ENCODE measurements at regions not wholly inside any gene's neighbourhood (a gene's known extent, or its start where the extent isn't known, plus 50 kb on each side); places are given as distances from the start of the nearest gene placed in this dataset.

DNA sequence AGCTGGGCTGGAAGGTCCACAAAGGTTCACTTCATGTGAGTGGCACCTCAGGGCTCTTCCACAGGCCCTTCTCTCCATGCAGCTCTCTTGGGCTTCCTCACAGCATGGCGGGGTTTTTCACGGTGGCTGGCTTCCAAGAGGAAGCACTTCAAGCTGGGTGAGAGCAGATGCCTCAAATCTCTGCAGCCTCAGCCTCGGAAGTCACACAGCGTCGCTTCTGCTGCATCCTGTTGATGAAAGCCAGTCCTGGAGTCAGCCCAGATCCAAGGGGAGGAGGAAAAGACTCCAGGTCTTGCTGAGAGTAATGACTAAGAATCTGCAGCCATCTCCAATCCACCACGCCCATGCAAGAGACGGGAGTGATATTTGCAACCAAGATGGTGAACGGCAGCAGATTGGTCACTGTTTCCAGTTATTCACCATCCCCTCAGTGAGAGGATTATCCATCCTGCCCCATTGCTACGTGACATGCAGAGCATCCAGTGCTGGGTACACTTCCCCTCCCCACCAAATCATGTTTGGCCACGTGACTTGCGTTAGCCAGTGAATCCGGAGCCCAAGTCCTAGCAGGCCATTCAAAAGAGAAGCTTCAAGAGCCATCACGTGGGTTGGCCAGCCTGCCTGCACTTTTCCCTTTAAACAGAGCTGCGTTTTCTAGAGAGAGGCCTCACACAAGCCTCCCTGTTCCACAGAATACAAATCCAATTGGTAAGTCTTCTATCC is 173.9 kb downstream of the C9orf50 start:
- BruUV-seq (replicated peaks), result no TSS peak
- WGBS, 2 experiments (ENCODE audit: extremely low coverage in 2 of 2, insufficient read length in 1 of 2), result 80% methylated on average over 7 of the region's 14 CpGs; no CpG with 5 or more reads in 1 of the 2 experiments

More for the DNA sequence above, 173.9 kb downstream of the C9orf50 start:
- Histone ChIP-seq H3K4me1 (ENCODE audit: control insufficient read depth, insufficient read depth, low read length) (peaks cover 2% of the 10 kb centered on the region; the same call in 1 of the 2 replicates), H2AFZ (replicated peaks; ENCODE audit: low read length, poor library complexity) (no peak overlapping the region), H3K9ac (ENCODE audit: low read depth, low read length) (no peak overlapping the region), H3K36me3 (ENCODE audit: control insufficient read depth, insufficient read depth, low read length) (no peaks in the 10 kb centered on the region), H2BK15ac (ENCODE audit: low read depth, low read length) (no peak overlapping the region), H2BK5ac (ENCODE audit: low read depth, low read length, poor library complexity, severe bottlenecking) (no peak overlapping the region), H2AK9ac (replicated peaks; ENCODE audit: low read depth, low read length, poor library complexity) (no peak overlapping the region), H3K14ac (replicated peaks; ENCODE audit: low read depth, low read length) (no peak overlapping the region), H3K9me1 (ENCODE audit: insufficient read depth, low read length) (no peaks in the 10 kb centered on the region), H4K8ac (ENCODE audit: low read depth in 2 of 2, low read length in 2 of 2) (no peak overlapping the region), H2BK120ac (ENCODE audit: low read depth, low read length) (no peak overlapping the region), H3K23ac (ENCODE audit: low read depth, low read length) (no peak overlapping the region), H4K20me1 (ENCODE audit: insufficient read depth, low read length) (no peaks in the 10 kb centered on the region), H2BK20ac (ENCODE audit: low read depth, low read length) (no peak overlapping the region), H3K4me2 (ENCODE audit: low read depth, low read length) (no peak overlapping the region), H2AK5ac (ENCODE audit: low read depth, low read length) (no peak overlapping the region), H3K4ac (ENCODE audit: low read depth, low read length) (no peak overlapping the region), H4K91ac (ENCODE audit: insufficient read depth, low read depth, low read length) (no peak overlapping the region), H3K18ac (ENCODE audit: low read depth, low read length) (no peak overlapping the region), H3K79me1 (ENCODE audit: low read depth in 1 of 2, low read length in 2 of 2) (no peaks in the 10 kb centered on the region), H4K5ac (ENCODE audit: low read depth, low read length) (no peak overlapping the region), H3K9me3 (ENCODE audit: control insufficient read depth, insufficient read depth, low read length) (no peaks in the 10 kb centered on the region), H3K27ac (ENCODE audit: insufficient read depth, low read length) (no peak overlapping the region), H3K56ac (ENCODE audit: extremely low read depth, insufficient read depth, low read length) (no peak overlapping the region), H3K27me3 (ENCODE audit: control insufficient read depth, insufficient read depth, low read length) (peaks cover 2% of the 10 kb centered on the region; the same call in 1 of the 2 replicates), H3K4me3 (ENCODE audit: insufficient read depth, low read depth, low read length) (no peak overlapping the region)
- ATAC-seq (ENCODE audit: low read depth) (no peak), DNase-seq (no peak)
- ChIA-PET POLR2A (ENCODE audit: unreplicated experiment) (no interaction called here), CTCF (no interaction called here)
- in situ Hi-C loops (cut with MboI; ENCODE audit: low sequenced_read_pairs), result no loop called here
- dilution Hi-C loops (cut with HindIII; ENCODE audit: low sequenced_read_pairs, unreplicated experiment), result no loop called here
- TF ChIP-seq MXI1 (IDR thresholded peaks at IDR 0.05; ENCODE audit: borderline replicate concordance, low read depth, low read length) (no peak), RFX5 (IDR thresholded peaks at IDR 0.05; ENCODE audit: low read depth, low read length) (no peak), MAFK (IDR thresholded peaks at IDR 0.05; ENCODE audit: low read depth, low read length) (no peak), RCOR1 (IDR thresholded peaks at IDR 0.05; ENCODE audit: insufficient replicate concordance, low read length) (no peak), SMC3 (IDR thresholded peaks at IDR 0.05; ENCODE audit: low read depth, low read length) (no peak), MAZ (IDR thresholded peaks at IDR 0.05; ENCODE audit: borderline replicate concordance, low read depth, low read length) (no peak), BHLHE40 (IDR thresholded peaks at IDR 0.05; ENCODE audit: low read depth, low read length) (no peak), RAD21 (IDR thresholded peaks at IDR 0.05; ENCODE audit: low read length) (no peak)
- TF ChIP-seq, protein P1, sequence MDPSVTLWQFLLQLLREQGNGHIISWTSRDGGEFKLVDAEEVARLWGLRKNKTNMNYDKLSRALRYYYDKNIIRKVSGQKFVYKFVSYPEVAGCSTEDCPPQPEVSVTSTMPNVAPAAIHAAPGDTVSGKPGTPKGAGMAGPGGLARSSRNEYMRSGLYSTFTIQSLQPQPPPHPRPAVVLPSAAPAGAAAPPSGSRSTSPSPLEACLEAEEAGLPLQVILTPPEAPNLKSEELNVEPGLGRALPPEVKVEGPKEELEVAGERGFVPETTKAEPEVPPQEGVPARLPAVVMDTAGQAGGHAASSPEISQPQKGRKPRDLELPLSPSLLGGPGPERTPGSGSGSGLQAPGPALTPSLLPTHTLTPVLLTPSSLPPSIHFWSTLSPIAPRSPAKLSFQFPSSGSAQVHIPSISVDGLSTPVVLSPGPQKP (IDR thresholded peaks at IDR 0.05; ENCODE audit: borderline replicate concordance, low read depth, low read length), result no peak
- TF ChIP-seq, protein P2, sequence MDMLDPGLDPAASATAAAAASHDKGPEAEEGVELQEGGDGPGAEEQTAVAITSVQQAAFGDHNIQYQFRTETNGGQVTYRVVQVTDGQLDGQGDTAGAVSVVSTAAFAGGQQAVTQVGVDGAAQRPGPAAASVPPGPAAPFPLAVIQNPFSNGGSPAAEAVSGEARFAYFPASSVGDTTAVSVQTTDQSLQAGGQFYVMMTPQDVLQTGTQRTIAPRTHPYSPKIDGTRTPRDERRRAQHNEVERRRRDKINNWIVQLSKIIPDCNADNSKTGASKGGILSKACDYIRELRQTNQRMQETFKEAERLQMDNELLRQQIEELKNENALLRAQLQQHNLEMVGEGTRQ (IDR thresholded peaks at IDR 0.05; ENCODE audit: low read depth, low read length), result no peak
- TF ChIP-seq, protein P3, sequence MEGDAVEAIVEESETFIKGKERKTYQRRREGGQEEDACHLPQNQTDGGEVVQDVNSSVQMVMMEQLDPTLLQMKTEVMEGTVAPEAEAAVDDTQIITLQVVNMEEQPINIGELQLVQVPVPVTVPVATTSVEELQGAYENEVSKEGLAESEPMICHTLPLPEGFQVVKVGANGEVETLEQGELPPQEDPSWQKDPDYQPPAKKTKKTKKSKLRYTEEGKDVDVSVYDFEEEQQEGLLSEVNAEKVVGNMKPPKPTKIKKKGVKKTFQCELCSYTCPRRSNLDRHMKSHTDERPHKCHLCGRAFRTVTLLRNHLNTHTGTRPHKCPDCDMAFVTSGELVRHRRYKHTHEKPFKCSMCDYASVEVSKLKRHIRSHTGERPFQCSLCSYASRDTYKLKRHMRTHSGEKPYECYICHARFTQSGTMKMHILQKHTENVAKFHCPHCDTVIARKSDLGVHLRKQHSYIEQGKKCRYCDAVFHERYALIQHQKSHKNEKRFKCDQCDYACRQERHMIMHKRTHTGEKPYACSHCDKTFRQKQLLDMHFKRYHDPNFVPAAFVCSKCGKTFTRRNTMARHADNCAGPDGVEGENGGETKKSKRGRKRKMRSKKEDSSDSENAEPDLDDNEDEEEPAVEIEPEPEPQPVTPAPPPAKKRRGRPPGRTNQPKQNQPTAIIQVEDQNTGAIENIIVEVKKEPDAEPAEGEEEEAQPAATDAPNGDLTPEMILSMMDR (conservative IDR thresholded peaks at IDR 0.05; ENCODE audit: low read depth, low read length), result no peak
- intact Hi-C loops (cut with micrococcal nuclease), result no loop called here
